HCT116 (cell line): ENCODE measurements at regions not wholly inside any gene's neighbourhood (a gene's known extent, or its start where the extent isn't known, plus 50 kb on each side); places are given as distances from the start of the nearest gene placed in this dataset.

Experiments
- EZH2 ChIP-seq: fragments of 200-600 bp; sonication (generic); IDR thresholded peaks from 2 replicates; pipeline ENCODE4 v1.6.1; 2017; ENCODE audit warnings: antibody characterized with exemption, mixed run types
- EZH2phosphoT487 ChIP-seq: fragments of 200-600 bp; IDR thresholded peaks from 2 replicates; pipeline ENCODE4 v1.6.1; 2018; ENCODE audit warnings: antibody characterized with exemption, borderline replicate concordance
- POLR2AphosphoS5 ChIP-seq: IDR thresholded peaks from 2 replicates; pipeline ENCODE4 v1.6.1; 2011; ENCODE audit warnings: mild to moderate bottlenecking, low read depth, low read length, moderate library complexity
- RAD21 ChIP-seq: IDR thresholded peaks from 2 replicates; pipeline ENCODE4 v1.6.1; 2012; ENCODE audit warnings: low read depth, mild to moderate bottlenecking
- YY1 ChIP-seq: IDR thresholded peaks from 2 replicates; pipeline ENCODE4 v1.6.1; 2011; ENCODE audit warnings: low read length, low read depth, moderate library complexity, mild to moderate bottlenecking; ENCODE audit not compliant: insufficient replicate concordance; ENCODE audit errors: extremely low read depth
- ZNF274 ChIP-seq: fragments of 200-500 bp; sonication (Bioruptor generic); IDR thresholded peaks from 2 replicates; pipeline ENCODE4 v1.6.1; 2014; ENCODE audit warnings: mild to moderate bottlenecking, low read depth, low read length, inconsistent platforms
- TF ChIP-seq, protein P1 (sequence below): IDR thresholded peaks from 2 replicates; pipeline ENCODE4 v1.6.1; 2012
- TF ChIP-seq, protein P2 (sequence below), 3 experiments: fragments of 200-600 bp in 1 of 3; sonication (generic) in 1 of 3; IDR thresholded peaks in 2 of 3; conservative IDR thresholded peaks in 1 of 3; 2 replicates each; pipeline ENCODE4 v1.5.1; 2012 to 2017; ENCODE audit warnings: low read depth in 2 of 3, low read length in 2 of 3, antibody characterized with exemption in 1 of 3, borderline replicate concordance in 1 of 3, control low read depth in 1 of 3, mild to moderate bottlenecking in 1 of 3, mixed read lengths in 1 of 3, mixed run types in 1 of 3, moderate library complexity in 1 of 3; ENCODE audit not compliant: insufficient read depth in 1 of 3

DNA sequence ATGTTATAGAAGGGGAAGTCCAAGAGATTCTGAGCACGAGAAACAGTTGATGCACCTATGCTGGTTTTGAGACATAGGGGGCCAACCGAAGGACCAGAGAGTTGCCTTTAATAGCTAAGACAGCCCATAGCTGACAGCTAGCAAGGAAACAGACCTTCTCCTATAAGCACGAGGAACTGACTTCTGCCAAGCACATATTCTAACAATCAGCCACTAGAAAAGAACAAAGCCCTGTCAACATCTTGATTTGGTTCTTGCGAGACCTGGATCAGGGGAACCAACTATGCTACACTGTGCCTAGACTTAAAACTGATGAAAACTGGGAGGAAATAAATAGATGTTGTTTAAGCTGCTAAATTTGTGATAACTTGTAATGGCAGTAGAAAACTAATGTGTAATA lies 785.6 kb downstream of the TMTC2 start:
- TF ChIP-seq EZH2phosphoT487 (no peak), YY1 (no peak), ZNF274 (no peak), POLR2AphosphoS5 (no peak), EZH2 (no peak), RAD21 (no peak)
- TF ChIP-seq, protein P1, sequence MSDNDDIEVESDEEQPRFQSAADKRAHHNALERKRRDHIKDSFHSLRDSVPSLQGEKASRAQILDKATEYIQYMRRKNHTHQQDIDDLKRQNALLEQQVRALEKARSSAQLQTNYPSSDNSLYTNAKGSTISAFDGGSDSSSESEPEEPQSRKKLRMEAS = no peak
- TF ChIP-seq, protein P2, sequence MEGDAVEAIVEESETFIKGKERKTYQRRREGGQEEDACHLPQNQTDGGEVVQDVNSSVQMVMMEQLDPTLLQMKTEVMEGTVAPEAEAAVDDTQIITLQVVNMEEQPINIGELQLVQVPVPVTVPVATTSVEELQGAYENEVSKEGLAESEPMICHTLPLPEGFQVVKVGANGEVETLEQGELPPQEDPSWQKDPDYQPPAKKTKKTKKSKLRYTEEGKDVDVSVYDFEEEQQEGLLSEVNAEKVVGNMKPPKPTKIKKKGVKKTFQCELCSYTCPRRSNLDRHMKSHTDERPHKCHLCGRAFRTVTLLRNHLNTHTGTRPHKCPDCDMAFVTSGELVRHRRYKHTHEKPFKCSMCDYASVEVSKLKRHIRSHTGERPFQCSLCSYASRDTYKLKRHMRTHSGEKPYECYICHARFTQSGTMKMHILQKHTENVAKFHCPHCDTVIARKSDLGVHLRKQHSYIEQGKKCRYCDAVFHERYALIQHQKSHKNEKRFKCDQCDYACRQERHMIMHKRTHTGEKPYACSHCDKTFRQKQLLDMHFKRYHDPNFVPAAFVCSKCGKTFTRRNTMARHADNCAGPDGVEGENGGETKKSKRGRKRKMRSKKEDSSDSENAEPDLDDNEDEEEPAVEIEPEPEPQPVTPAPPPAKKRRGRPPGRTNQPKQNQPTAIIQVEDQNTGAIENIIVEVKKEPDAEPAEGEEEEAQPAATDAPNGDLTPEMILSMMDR (IDR thresholded peaks at IDR 0.05 in 2 of 3, conservative IDR thresholded peaks at IDR 0.05 in 1 of 3; ENCODE audit: borderline replicate concordance in 1 of 3, insufficient read depth in 1 of 3, low read depth in 2 of 3, low read length in 2 of 3) = no peak
